Spleen (tissue), 11 donors: ENCODE measurements at regions not wholly inside any gene's neighbourhood (a gene's known extent, or its start where the extent isn't known, plus 50 kb on each side); places are given as distances from the start of the nearest gene placed in this dataset.

ENCODE experiments used
- DNase-seq: peaks from one replicate; pipeline ENCODE4 v3.0.0-alpha.2; 2020
- H3K27ac ChIP-seq, 8 donors: fragments of 200-600 bp; sonication (generic) in 7 of 8; 1 replicate in 4 of 8; 2 replicates in 4 of 8; pipeline versions ENCODE4 v1.5.0 to v1.8.0; 2016 to 2021; ENCODE audit warnings: inconsistent platforms in 4 of 8, mild to moderate bottlenecking in 4 of 8, moderate library complexity in 1 of 8
- H3K27me3 ChIP-seq, 7 donors: fragments of 200-600 bp; sonication (generic) in 6 of 7; replicated peaks in 1 of 7; 1 replicate in 4 of 7; 2 replicates in 3 of 7; pipeline versions ENCODE4 v1.5.0 to v1.8.0; 2016 to 2021; ENCODE audit warnings: inconsistent platforms in 3 of 7, mild to moderate bottlenecking in 1 of 7
- H3K36me3 ChIP-seq, 6 donors: fragments of 200-600 bp; sonication (generic) in 5 of 6; 1 replicate in 4 of 6; 2 replicates in 2 of 6; pipeline versions ENCODE4 v1.5.0 to v1.8.0; 2016 to 2021; ENCODE audit warnings: inconsistent platforms in 2 of 6
- H3K4me1 ChIP-seq, 6 donors: fragments of 200-600 bp; sonication (generic) in 5 of 6; 1 replicate in 3 of 6; 2 replicates in 3 of 6; pipeline versions ENCODE4 v1.5.0 to v1.8.0; 2016 to 2021; ENCODE audit warnings: inconsistent platforms in 3 of 6
- H3K4me3 ChIP-seq, 8 donors: fragments of 200-600 bp; sonication (generic) in 7 of 8; 1 replicate in 4 of 8; 2 replicates in 4 of 8; pipeline versions ENCODE4 v1.5.0 to v1.8.0; 2016 to 2021; ENCODE audit warnings: inconsistent platforms in 4 of 8, mild to moderate bottlenecking in 4 of 8, moderate library complexity in 2 of 8
- H3K9me3 ChIP-seq, 8 donors: fragments of 200-600 bp; sonication (generic) in 7 of 8; 1 replicate in 4 of 8; 2 replicates in 4 of 8; pipeline versions ENCODE4 v1.5.0 to v1.8.0; 2016 to 2021; ENCODE audit warnings: inconsistent platforms in 4 of 8
- POLR2A ChIP-seq, 3 donors: fragments of 450-650 bp; IDR thresholded peaks; one replicate each; pipeline ENCODE4 v1.5.1; 2017; ENCODE audit warnings: antibody characterized with exemption in 3 of 3, mild to moderate bottlenecking in 1 of 3
- POLR2AphosphoS5 ChIP-seq, 3 donors: sonication (generic); formaldehyde crosslinking; IDR thresholded peaks; one replicate each; pipeline ENCODE4 v1.5.1; 2017; ENCODE audit warnings: antibody characterized with exemption in 3 of 3
- WGBS, 5 donors: extraction: QIAGEN DNeasy Blood & Tissue Kit in 3 of 5; methylation state at CpG; one replicate each; pipeline versions ENCODE4 v1.1.5 to v1.1.7; 2013 to 2018; 5-methylcytosine and 5-hydroxymethylcytosine counted together
- intact Hi-C: fragments of 100-400 bp; cut with DNase I; formaldehyde crosslinking; loops from one replicate; pipeline ENCODE4 v1.15.0; 2023; ENCODE audit warnings: low total_unique reads
- TF ChIP-seq, protein P1 (sequence below), 11 experiments: fragments of 200-600 bp in 7 of 11; fragments of 450-650 bp in 4 of 11; sonication (generic) in 4 of 11; IDR thresholded peaks in 8 of 11; conservative IDR thresholded peaks in 3 of 11; 1 replicate in 7 of 11; 2 replicates in 4 of 11; pipeline versions ENCODE4 v1.4.0 to v1.8.0; 2016 to 2021; ENCODE audit warnings: antibody characterized with exemption in 11 of 11, inconsistent platforms in 4 of 11, mild to moderate bottlenecking in 1 of 11
- donor health status: healthy with polysubstance abuse.
- donor health status: DM: no; HTN: no; CAD: no; lungs with moderate emphysema.
- donor health status: DM: no; HTN: no; CAD: no.
- donor health status: Bipolar disorder and iron deficiency.
- donor health status: healthy.
- donor health status: DM: no; HTN: no; CAD: no.
- donor health status: DM: yes; HTN: yes; CAD: no.

DNA sequence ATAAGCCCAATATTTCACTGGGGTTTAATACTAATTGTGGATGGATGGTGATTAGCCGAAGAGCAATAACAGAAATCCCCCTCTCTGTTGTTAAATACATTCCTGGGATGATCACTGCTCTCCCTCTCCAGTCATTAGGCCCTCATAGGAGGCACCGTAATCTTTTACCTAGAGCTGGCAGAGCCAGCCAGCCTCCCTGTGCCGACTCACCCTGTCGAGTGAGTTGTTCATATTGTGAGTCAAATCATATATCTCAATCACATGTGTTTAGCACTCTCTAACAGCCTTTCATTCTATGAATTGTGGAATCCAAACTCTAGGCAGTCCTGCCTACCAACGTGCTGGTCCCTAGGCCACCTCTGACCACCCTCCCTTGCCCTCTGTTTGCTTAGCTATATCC, 771.0 kb downstream of the IRX1 start:
- no peaks in the 10 kb centered on the region for H3K9me3 ChIP-seq
- 75 to 89% (median 79%) methylated on average over 5 of the region's 5 CpGs for WGBS, 5 donors
- H3K27me3 ChIP-seq, result no peaks in the 10 kb centered on the region
- H3K36me3 ChIP-seq, result no peaks in the 10 kb centered on the region
- no peak overlapping the region for H3K4me3 ChIP-seq
- no peak for TF ChIP-seq POLR2A (IDR thresholded peaks at IDR 0.05)
- TF ChIP-seq POLR2AphosphoS5 (IDR thresholded peaks at IDR 0.05), result no peak
- intact Hi-C loops, result no loop called here
- no peak overlapping the region for H3K27ac ChIP-seq
- no peaks in the 10 kb centered on the region for H3K4me1 ChIP-seq
- no peak for DNase-seq

DNA sequence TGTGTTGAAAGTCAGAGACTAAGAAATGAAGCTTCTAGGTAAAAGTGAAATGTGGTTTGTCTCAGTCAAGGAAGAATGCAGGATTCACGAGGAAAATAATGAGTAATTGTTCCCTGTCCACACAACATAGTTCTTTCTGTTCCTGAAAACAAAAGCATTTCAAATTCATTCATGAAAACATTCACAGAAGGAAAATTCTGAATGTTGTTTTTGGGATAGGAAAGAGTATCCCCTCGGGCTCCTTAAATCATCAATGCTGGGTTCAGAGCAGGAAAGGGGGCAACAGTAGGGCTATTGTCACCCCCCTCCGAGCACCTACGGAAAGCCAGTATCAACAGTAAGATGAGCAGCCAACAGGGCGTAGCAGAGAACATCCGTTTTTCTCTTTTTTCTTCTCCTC, 769.9 kb upstream of the ADAMTS16 start:
- no peak for TF ChIP-seq POLR2A (IDR thresholded peaks at IDR 0.05)
- TF ChIP-seq, protein P1, sequence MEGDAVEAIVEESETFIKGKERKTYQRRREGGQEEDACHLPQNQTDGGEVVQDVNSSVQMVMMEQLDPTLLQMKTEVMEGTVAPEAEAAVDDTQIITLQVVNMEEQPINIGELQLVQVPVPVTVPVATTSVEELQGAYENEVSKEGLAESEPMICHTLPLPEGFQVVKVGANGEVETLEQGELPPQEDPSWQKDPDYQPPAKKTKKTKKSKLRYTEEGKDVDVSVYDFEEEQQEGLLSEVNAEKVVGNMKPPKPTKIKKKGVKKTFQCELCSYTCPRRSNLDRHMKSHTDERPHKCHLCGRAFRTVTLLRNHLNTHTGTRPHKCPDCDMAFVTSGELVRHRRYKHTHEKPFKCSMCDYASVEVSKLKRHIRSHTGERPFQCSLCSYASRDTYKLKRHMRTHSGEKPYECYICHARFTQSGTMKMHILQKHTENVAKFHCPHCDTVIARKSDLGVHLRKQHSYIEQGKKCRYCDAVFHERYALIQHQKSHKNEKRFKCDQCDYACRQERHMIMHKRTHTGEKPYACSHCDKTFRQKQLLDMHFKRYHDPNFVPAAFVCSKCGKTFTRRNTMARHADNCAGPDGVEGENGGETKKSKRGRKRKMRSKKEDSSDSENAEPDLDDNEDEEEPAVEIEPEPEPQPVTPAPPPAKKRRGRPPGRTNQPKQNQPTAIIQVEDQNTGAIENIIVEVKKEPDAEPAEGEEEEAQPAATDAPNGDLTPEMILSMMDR (IDR thresholded peaks at IDR 0.05 in 8 of 11, conservative IDR thresholded peaks at IDR 0.05 in 3 of 11), result no peak
- no peak for TF ChIP-seq POLR2AphosphoS5 (IDR thresholded peaks at IDR 0.05)
- intact Hi-C loops, result no loop called here
- Histone ChIP-seq H3K27me3 (no peaks in the 10 kb centered on the region), H3K27ac (no peak overlapping the region), H3K4me1 (no peaks in the 10 kb centered on the region), H3K9me3 (peaks cover 0 to under 1% (median 0%) of the 10 kb centered on the region in 8 donors), H3K36me3 (no peaks in the 10 kb centered on the region), H3K4me3 (no peak overlapping the region)
- DNase-seq, result no peak
- WGBS, 5 donors, result 71 to 77% (median 76%) methylated on average over 6 of the region's 6 CpGs

DNA sequence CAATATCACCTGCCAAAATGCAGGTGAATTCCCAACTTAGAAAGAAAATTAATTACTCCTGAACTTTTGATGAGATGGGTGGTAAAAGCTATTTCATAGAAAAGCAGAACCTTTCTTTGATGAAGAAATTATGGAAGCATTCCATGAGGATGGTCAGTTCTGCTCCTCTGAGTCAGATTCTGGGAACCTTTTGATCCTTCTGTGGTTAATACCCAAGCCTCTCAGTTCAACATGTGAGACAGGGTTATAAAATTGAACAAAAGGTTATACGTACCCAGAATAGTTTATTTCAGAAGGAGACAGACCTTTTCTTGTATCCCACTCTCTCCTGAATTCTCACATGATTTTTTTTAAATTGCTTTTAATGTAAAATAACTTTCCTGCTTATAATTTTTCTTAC, 767.6 kb upstream of the ADAMTS16 start:
- H3K36me3 ChIP-seq, result no peaks in the 10 kb centered on the region
- H3K4me3 ChIP-seq, result no peak overlapping the region
- H3K27ac ChIP-seq, result no peak overlapping the region
- 73 to 83% (median 80%) methylated on average over 1 of the region's 1 CpG for WGBS, 5 donors
- DNase-seq, result no peak
- no peaks in the 10 kb centered on the region for H3K4me1 ChIP-seq
- intact Hi-C loops, result no loop called here
- peaks cover 0 to 4% (median 0%) of the 10 kb centered on the region in 8 donors for H3K9me3 ChIP-seq
- TF ChIP-seq POLR2A (IDR thresholded peaks at IDR 0.05) (no peak), POLR2AphosphoS5 (IDR thresholded peaks at IDR 0.05) (no peak)
- TF ChIP-seq, protein P1 (IDR thresholded peaks at IDR 0.05 in 8 of 11, conservative IDR thresholded peaks at IDR 0.05 in 3 of 11), result no peak
- no peaks in the 10 kb centered on the region for H3K27me3 ChIP-seq

DNA sequence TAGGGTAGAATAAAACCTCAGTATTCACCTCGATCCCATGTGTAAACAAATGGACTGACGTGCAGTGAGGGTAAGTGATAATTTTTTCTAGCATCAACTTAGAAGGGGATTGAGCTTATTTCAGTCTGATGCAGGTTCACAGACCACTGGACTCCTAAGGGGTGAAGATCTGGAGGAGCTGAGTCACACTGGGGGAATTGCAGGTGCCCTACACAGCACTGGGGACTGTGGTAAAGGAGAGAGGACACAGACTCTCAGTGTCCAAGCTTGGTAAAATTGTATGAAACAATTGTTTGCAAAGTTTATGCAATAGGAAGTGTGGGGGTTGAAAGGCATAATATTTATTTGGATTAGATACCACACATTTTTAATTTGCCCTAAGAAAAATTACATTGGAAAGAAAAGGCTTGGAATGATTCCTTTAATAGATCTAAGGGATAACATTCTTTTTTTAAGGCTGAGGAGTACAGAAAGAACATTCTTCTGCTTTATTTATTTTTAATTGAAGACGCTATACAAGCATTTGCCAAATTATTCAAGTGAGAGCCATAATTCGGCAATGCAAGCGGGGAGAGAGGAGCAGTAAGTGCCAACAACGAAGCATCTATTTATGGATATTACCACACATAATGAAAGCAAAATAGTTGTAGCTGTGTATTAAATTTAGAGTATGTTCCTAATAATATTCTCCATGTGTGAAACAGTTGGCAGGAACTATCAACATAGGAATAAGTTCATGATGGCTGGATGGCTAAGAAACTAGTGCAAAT, 766.9 kb upstream of the ADAMTS16 start:
- intact Hi-C loops, result no loop called here
- WGBS, 5 donors, result 76 to 84% (median 80%) methylated on average over 6 of the region's 6 CpGs

More for the DNA sequence above, 766.9 kb upstream of the ADAMTS16 start:
- peaks cover 0 to 6% (median 0%) of the 10 kb centered on the region in 8 donors for H3K9me3 ChIP-seq
- H3K27ac ChIP-seq, result no peak overlapping the region
- no peaks in the 10 kb centered on the region for H3K27me3 ChIP-seq
- no peaks in the 10 kb centered on the region for H3K4me1 ChIP-seq
- TF ChIP-seq POLR2AphosphoS5 (IDR thresholded peaks at IDR 0.05) (no peak), POLR2A (IDR thresholded peaks at IDR 0.05) (no peak)
- TF ChIP-seq, protein P1 (IDR thresholded peaks at IDR 0.05 in 8 of 11, conservative IDR thresholded peaks at IDR 0.05 in 3 of 11), result no peak
- H3K4me3 ChIP-seq, result no peak overlapping the region
- no peak for DNase-seq
- H3K36me3 ChIP-seq, result no peaks in the 10 kb centered on the region
